ENCODE measurements at regions not wholly inside any gene's neighbourhood (a gene's known extent, or its start where the extent isn't known, plus 50 kb on each side); places are given as distances from the start of the nearest gene placed in this dataset.
"Not testable (repeated sequence)": the region's sequence is repeated elsewhere in the genome, so short reads cannot be mapped to it uniquely, and the experiment has no call there.

- H3K36me3 Mint-ChIP-seq (ENCODE audit: unreplicated experiment): peaks cover 4% of the 10 kb centered on the region
- H3K9me3 Mint-ChIP-seq (ENCODE audit: unreplicated experiment): peaks cover 22% of the 10 kb centered on the region
- no peak for DNase-seq (ENCODE audit: extremely low spot score, unreplicated experiment)
- H3K27ac Mint-ChIP-seq (ENCODE audit: unreplicated experiment): no peak overlapping the region
- no peak for TF ChIP-seq CTCF (IDR thresholded peaks at IDR 0.05)
- no peak overlapping the region for H3K4me3 Mint-ChIP-seq (ENCODE audit: unreplicated experiment)
- peaks cover 4% of the 10 kb centered on the region for H3K27me3 Mint-ChIP-seq (ENCODE audit: unreplicated experiment)
- peaks cover 7% of the 10 kb centered on the region for H3K4me1 Mint-ChIP-seq (ENCODE audit: unreplicated experiment)
Observed at GRCh38 chr10:33695536-33695935, 361.1 kb upstream of the NRP1 start.

- not testable (repeated sequence) for H3K4me3 Mint-ChIP-seq (ENCODE audit: unreplicated experiment); H3K4me1 Mint-ChIP-seq (ENCODE audit: unreplicated experiment); H3K27ac Mint-ChIP-seq (ENCODE audit: unreplicated experiment); H3K36me3 Mint-ChIP-seq (ENCODE audit: unreplicated experiment); DNase-seq (ENCODE audit: extremely low spot score, unreplicated experiment)
- Mint-ChIP-seq H3K9me3 (ENCODE audit: unreplicated experiment) (peaks cover 31% of the 10 kb centered on the region), H3K27me3 (ENCODE audit: unreplicated experiment) (peaks cover 17% of the 10 kb centered on the region)
Observed at GRCh38 chr10:33690536-33690935, 356.1 kb upstream of the NRP1 start.

- TF ChIP-seq CTCF (IDR thresholded peaks at IDR 0.05): no peak
- H3K4me1 Mint-ChIP-seq (ENCODE audit: unreplicated experiment): peaks cover 14% of the 10 kb centered on the region
- H3K4me3 Mint-ChIP-seq (ENCODE audit: unreplicated experiment): no peak overlapping the region
Observed at GRCh38 chr10:33688506-33688905, 354.0 kb upstream of the NRP1 start.

GRCh38 chr10:33684211-33684611, 349.7 kb upstream of the NRP1 start:
- no peak overlapping the region for H3K27ac Mint-ChIP-seq (ENCODE audit: unreplicated experiment)

More at GRCh38 chr10:33688506-33688905, 354.0 kb upstream of the NRP1 start:
- H3K27ac Mint-ChIP-seq (ENCODE audit: unreplicated experiment): no peak overlapping the region
- no peak for DNase-seq (ENCODE audit: extremely low spot score, unreplicated experiment)
- H3K27me3 Mint-ChIP-seq (ENCODE audit: unreplicated experiment): peaks cover 19% of the 10 kb centered on the region
- H3K9me3 Mint-ChIP-seq (ENCODE audit: unreplicated experiment): peaks cover 25% of the 10 kb centered on the region
- H3K36me3 Mint-ChIP-seq (ENCODE audit: unreplicated experiment): peaks cover 2% of the 10 kb centered on the region

GRCh38 chr10:33681595-33681994, 347.1 kb upstream of the NRP1 start:
- no peak overlapping the region for H3K4me3 Mint-ChIP-seq (ENCODE audit: unreplicated experiment)
- no peaks in the 10 kb centered on the region for H3K36me3 Mint-ChIP-seq (ENCODE audit: unreplicated experiment)
- peaks cover 11% of the 10 kb centered on the region for H3K9me3 Mint-ChIP-seq (ENCODE audit: unreplicated experiment)
- peaks cover 14% of the 10 kb centered on the region for H3K4me1 Mint-ChIP-seq (ENCODE audit: unreplicated experiment)
- no peak for DNase-seq (ENCODE audit: extremely low spot score, unreplicated experiment)
- H3K27ac Mint-ChIP-seq (ENCODE audit: unreplicated experiment): no peak overlapping the region
- no peak for TF ChIP-seq CTCF (IDR thresholded peaks at IDR 0.05)
- peaks cover 8% of the 10 kb centered on the region for H3K27me3 Mint-ChIP-seq (ENCODE audit: unreplicated experiment)

More at GRCh38 chr10:33684211-33684611, 349.7 kb upstream of the NRP1 start:
- H3K4me3 Mint-ChIP-seq (ENCODE audit: unreplicated experiment): no peak overlapping the region
- H3K9me3 Mint-ChIP-seq (ENCODE audit: unreplicated experiment): peaks cover 17% of the 10 kb centered on the region
- TF ChIP-seq CTCF (IDR thresholded peaks at IDR 0.05): no peak
- H3K27me3 Mint-ChIP-seq (ENCODE audit: unreplicated experiment): peaks cover 20% of the 10 kb centered on the region
- H3K4me1 Mint-ChIP-seq (ENCODE audit: unreplicated experiment): peaks cover 14% of the 10 kb centered on the region
- DNase-seq (ENCODE audit: extremely low spot score, unreplicated experiment): no peak
- H3K36me3 Mint-ChIP-seq (ENCODE audit: unreplicated experiment): no peaks in the 10 kb centered on the region

- H3K9me3 Mint-ChIP-seq (ENCODE audit: unreplicated experiment): peaks cover 11% of the 10 kb centered on the region
- no peak overlapping the region for H3K4me3 Mint-ChIP-seq (ENCODE audit: unreplicated experiment)
- H3K36me3 Mint-ChIP-seq (ENCODE audit: unreplicated experiment): no peaks in the 10 kb centered on the region
- no peak for TF ChIP-seq CTCF (IDR thresholded peaks at IDR 0.05)
- H3K27ac Mint-ChIP-seq (ENCODE audit: unreplicated experiment): no peak overlapping the region
- H3K4me1 Mint-ChIP-seq (ENCODE audit: unreplicated experiment): peaks cover 22% of the 10 kb centered on the region
- peaks cover 4% of the 10 kb centered on the region for H3K27me3 Mint-ChIP-seq (ENCODE audit: unreplicated experiment)
- no peak for DNase-seq (ENCODE audit: extremely low spot score, unreplicated experiment)
Observed at GRCh38 chr10:33680036-33680435, 345.6 kb upstream of the NRP1 start.

Data from osteocyte (in vitro differentiated cells).